HL-60/S4 (cell line): ENCODE measurements at regions not wholly inside any gene's neighbourhood (a gene's known extent, or its start where the extent isn't known, plus 50 kb on each side); places are given as distances from the start of the nearest gene placed in this dataset.
"Not testable (repeated sequence)": the region's sequence is repeated elsewhere in the genome, so short reads cannot be mapped to it uniquely, and the experiment has no call there.

Experiments used
- in situ Hi-C: fragments of 300-500 bp; cut with MboI; formaldehyde crosslinking; loops from 2 replicates; pipeline ENCODE4 v1.14.3; 2022; ENCODE audit warnings: low sequenced_read_pairs

DNA sequence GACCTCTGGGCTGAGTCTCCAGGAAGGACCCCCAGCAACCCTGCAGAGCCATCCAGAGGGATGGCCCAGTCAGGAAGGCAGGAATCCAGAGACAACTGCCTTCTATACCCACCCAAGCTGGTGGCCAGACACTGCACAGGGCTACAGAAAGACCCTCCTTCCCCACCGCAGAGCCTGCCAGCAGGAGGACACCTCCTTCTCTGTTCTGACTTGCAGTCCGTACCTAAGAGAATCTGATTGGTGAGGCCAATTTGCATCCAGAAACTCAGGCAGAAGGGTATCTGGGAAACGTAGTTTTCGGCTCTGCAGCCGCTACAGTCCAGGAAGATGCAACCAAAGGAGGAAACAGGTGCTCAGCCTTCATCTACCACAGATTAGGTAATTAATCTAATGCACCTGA lies 155.4 kb upstream of the FRG1 start:
- in situ Hi-C loops = loop anchor here (10.0 kb wide), 1 partner anchor 330 kb away; no protein-coding TSS in a partner anchor

DNA sequence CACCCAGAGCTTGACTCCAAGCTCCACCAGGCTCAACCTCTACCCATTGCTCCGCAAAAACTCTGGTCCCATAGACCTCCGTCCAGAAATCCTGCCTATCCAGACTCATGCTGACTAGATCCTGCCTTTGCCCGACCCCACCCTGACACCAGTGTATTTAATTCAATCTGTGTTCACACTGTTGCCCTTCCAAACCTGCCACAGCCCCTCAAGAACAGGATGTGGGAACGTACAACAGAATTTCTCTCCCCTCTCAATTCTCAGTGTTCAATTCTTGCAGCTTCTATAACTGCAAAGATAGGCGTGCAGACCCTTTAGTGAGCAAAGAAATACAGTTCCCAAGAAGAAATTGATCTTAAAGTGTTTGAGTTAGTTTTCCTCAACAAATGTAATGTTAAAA lies 154.2 kb upstream of the FRG1 start:
- in situ Hi-C loops = loop anchor here (10.0 kb wide), 1 partner anchor 332 kb away; no protein-coding TSS in a partner anchor

DNA sequence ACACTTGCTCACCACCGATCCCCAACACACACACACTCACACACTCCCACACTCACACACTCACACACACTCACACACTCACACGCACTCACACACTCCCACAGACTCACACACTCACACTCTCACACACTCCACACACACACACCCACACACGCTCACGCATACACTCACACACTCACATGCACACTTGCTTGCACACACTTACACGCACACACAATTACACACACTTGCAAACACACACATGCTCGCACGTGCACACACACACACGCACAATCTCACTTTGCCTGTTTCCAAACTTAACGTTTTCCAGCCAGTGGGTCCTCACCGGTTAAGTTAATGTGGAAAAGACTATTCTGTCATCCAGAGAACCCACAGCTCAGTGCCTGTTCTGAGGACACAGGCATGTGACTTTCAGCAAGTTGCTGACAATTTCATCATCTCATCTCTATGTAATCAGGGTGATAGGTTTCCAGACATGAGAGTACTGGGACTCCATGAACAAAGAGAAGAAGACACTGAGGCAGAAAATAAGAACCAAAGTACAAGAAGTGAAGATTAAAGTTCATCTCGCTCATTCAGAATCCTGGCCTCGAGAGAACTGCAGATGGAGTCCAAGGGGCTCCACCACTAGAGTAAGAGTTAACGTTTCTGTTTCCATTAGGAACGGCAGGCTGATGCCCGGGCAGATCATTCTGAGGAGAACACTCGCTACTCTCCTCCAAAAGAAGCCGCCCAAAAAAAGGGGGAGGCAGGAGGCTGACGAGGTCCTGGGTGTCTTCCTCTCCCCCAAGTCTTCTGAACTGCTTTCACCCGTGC lies 153.2 kb upstream of the FRG1 start:
- in situ Hi-C loops = loop anchor here (10.0 kb wide), 1 partner anchor 333 kb away; no protein-coding TSS in a partner anchor

DNA sequence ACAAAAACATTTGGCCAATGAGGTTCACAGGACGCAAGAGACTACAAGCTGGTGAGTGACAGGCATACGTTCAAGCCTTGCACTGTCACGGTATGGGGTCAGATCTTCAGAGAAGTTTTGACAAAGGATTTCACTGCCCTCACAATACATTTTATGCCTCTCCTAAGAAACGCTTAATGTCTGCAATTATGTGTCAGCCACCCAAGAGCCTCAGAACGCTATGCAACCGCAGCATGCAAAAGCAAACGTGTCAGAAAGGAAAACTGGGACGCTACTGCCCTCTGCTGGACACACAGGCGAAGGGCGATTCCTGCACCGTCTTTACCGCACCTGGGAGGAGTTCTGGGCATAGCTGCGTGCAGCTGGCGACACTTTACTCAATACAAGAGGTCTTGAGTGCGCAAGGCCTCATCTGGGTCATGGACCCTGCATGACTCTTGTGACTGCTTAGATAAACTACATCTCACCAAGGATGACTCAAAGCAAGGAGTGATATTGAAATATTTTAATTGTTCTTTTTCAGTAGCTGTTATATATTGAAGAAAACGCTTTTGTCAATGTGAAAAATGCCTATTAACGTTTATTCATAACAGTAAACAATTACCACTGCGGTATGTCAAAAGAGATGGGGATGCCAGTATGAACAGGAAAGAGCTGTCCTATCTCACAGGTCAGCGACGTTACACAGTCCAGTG lies 147.6 kb upstream of the FRG1 start:
- in situ Hi-C loops = no loop called here

DNA sequence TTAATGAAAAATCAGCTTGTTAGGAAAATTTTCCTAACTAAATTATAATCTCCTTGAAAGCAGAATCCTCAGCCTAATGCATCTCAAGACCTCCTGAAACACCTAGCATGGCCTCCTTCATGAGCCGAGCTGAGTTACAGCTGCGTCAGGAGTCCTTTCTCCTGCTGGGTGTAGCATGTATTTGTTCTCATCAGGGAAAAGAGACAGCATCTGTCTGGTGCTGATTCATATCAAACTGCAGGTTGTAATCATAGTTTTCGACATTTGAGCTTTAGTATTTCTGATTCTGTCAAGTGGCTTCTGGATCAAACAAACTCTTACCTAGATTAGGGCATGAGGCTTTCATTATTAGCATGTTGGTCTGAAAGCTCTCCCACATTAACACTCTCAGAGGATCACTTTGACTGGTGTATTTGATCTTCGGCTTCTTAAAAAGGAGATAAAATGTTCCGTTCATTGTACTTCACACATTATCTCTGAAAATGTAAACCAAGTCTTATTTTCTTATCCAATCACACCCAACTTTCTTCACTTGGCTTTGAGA lies 140.1 kb upstream of the FRG1 start:
- in situ Hi-C loops = no loop called here

DNA sequence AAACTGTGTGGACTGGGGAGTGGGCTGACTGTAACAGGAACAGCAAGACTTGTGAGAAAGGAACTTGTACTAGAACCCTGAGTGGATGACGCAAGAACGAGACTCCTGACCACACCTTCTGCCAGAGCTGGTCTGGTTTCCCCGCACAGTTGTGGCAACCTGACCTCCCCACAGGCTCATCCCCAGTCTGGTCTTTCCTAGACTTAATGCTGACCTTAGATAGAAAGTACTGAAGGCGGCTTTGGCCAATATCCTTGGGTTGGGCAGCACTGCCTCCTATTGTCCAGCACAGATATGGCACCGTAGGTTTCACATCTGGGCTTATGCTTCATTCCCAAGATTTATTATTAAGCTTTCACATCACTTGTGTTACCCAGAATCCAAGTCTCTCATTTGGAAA lies 137.8 kb upstream of the FRG1 start:
- in situ Hi-C loops = no loop called here

DNA sequence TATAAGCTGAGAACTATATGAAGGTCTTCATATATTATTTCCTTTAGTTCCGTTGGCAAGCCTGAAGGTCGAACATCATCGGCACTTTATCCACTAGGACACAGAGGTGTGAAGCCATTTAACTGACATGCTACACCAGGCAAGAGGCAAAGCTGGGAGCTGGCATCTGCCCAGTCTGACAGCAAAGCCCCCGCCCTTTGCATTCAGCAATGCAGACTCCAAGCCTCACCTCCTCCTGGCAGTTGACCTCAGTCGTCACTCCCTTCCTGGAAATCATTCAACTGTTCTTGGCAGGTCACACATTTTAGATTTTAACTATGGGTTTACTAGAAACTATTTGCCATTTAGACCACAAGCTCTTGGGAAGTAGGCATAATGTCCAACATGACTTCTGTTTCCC lies 135.8 kb upstream of the FRG1 start:
- in situ Hi-C loops = no loop called here

DNA sequence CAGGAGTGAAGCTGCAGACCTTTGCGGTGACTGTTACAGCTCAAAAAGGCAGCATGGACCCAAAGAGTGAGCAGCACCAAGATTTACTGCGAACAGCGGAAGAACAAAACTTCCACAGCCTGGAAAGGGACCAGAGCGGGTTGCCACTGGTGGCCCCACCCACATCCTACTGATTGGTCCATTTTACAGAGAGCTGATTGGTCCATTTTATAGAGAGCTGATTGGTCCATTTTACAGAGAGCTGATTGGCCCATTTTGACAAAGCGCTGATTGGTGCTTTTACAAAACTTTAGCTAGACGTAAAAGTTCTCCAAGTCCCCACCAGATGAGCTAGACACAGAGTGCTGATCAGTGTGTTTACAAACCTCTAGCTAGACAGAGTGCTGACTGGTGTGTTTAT lies 134.2 kb upstream of the FRG1 start:
- in situ Hi-C loops = no loop called here

DNA sequence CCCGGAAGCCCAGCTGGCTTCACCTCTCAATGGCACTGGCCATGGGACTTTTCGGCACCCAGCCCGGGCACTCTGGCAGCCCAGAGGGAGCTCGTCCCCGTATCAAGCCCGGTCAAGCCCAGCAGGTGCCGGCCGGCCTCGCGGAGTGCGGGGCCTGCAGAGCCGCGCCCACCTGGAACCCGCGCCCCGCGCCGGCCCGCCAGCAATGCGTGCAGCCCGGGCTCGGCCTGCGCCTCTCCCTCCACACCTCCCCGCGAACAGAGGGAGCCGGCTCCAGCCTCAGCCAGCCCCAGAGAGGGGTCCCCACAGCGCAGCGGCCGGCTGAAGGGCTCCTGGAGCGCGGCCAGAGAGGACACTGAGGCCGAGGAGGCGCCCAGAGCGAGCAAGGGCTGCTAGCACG lies 133.6 kb upstream of the FRG1 start:
- in situ Hi-C loops = no loop called here

DNA sequence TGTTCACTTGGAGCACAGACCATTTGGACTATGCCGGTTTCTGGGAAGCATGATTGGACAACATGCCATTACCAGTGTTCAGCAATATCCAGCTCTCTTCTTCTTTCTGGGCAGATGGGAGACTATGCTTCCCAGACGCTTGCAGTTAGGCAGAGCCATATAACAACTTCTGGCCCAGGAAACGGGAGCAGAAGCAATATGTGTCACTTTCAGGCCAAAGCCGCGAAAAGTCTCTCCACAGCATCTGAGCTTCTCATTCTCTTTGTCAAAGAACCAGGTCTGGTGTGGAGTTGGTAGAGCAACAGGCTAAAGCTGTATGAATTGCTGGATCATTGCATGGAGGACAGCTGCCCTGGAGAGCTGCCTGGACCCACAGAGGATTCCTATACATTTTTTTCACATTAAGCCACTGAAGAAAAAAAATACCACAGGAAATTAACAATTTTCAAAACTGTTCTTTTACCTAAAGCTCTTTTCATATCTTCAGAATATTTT lies 131.4 kb upstream of the FRG1 start:
- in situ Hi-C loops = no loop called here

DNA sequence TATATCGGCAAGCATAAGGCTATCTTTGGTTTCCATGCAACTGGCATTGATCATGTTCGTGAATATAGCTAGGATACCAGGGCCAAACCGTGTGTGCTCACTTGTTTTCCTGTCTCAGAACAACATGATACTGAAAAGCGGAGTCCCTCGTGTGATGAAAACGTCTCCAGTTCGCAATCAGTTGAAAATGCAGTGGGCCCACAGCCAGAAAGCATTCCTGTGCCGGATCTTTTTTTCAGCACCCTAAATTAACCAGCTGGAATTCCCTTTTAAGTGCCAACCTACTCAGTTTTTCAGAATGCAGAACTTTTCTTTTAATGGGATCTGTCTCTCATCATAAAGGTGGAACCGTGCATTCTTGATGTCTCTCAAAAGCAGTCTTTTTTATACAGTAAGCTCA lies 130.8 kb upstream of the FRG1 start:
- in situ Hi-C loops = no loop called here

DNA sequence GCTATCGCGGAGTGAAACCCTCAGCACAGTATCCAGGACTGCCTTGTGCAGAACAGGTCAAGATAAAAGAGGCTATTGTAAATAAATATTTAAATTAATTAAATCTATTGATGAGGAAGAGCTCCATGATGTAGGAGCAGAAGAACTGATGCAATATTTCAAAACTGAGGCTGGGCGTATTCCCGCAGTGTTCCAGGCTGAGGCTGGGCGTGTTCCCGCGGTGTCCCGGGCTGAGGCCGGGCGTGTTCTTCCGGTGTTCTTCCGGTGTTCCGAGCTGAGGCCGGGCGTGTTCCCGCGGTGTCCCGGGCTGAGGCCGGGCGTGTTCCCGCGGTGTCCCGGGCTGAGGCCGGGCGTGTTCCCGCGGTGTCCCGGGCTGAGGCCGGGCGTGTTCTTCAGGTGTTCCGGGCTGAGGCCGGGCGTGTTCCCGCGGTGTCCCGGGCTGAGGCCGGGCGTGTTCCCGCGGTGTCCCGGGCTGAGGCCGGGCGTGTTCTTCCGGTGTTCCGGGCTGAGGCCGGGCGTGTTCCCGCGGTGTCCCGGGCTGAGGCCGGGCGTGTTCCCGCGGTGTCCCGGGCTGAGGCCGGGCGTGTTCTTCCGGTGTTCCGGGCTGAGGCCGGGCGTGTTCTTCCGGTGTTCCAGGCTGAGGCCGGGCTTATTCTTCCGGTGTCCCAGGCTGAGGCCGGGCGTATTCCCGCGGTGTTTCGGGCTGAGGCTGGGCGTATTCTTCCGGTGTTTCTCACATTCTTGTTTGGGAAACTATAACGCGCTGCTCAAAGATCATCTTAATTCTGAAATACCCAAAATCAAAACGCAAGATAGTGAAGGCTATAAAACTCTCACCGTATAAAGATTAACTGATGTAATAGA lies 130.1 kb upstream of the FRG1 start:
- in situ Hi-C loops = not testable (repeated sequence)

DNA sequence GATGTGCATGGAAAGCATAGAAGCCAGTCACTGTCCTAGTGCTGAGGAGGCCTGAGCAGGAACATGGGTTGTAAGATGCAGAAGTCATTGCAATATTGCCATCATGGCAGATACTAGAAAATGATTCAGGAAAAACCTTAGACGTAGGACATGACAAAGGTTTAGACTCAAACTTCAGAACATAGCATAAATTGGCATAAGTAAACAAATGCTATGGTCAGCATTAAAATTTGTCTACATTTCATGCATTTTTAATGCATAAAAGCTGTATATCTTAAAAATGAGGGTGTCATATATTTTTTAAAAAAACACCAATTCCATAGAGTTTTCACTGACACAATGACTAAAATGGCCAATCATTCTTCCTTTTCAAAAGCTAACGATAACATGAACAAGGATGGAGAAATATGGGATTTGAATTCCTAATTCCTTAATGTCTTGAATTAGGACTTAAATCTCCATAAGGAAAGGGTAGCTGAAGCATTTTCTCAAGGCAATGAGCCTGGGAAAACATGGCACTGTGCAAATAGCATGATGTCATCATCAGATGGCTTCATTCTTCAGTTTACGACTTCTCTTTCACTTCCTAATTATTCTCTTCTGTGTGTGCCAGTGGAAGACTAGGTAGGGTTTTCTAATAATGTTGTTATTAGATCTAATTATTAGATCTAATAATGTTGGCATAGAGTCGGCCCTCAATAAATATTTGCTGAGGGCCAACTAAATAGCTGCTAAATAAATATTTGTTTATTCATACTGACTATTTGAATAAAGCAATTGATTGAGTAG lies 125.1 kb upstream of the FRG1 start:
- in situ Hi-C loops = no loop called here

DNA sequence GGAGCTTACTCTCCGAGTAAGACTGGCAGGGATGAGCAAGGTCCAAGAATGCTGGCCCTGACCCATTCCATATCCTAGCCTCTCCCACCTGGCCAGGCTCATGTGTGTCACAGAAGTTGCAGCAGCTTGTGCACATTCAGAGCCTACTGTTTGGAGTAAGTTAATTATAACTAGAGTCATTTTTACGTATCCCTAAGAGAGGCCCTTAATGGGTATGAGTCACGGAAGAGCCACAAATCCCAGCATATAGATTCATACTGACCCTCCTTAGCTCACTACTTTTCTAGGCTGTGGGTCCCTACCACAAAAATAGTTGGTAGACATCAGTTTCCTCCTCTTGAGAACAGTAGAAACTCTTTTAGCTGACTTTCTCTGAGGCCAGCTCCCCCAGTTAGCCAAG lies 118.3 kb upstream of the FRG1 start:
- in situ Hi-C loops = no loop called here

DNA sequence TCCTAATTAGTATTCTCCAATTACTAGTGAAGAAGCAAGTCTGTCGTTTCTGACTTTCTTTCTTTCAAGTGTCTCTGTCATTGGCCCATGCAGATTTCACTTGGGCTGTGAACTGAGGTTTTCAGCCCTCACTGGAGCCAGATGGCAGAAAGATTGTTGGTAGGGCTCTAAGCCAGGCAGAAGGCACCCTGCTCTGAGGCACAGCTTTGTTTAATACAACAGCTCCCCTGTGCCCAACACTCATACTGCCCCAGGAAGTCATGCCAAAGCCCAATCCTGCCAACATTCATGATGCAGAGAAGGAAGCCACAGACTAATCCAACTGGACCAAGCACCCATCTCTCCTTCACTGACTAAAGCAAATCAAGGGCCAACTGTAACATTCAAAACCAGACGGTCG lies 117.1 kb upstream of the FRG1 start:
- in situ Hi-C loops = no loop called here

DNA sequence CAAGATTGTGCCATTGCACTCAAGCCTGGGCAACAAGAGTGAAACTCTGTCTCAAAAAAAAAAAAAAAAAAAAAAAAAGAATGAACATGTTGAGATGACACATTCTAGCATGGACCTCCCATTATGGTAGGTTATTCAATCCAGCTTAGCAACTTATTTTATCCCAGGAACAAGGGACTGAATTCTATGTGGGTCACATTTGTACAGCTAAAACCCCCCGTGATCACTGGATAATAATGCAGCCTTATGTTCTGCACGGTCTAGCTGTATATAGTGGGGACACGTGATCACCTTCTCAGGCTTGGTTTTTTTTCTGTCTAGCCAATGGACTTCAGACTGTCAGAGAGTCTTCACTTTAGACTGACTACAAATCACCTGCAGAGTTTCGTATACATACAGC lies 115.2 kb upstream of the FRG1 start:
- in situ Hi-C loops = no loop called here

DNA sequence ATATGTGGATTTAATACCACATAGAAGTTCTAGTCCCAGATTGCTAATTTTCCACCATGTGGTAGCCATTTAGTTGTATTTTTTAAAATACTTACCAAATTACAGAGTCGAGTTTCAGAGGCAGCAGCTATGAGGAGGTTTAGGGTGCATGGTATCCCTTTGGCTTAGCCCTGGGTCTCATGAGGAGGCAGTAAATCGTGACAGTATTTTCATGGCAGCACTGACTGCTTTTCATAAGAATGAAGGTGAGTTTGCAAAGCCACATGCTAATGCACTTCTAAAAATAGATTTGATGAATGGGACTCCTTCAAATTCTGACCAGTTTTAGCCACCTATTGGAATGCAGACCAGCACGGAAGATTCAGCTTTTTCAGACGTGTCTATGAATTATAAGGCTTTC lies 114.0 kb upstream of the FRG1 start:
- in situ Hi-C loops = no loop called here

DNA sequence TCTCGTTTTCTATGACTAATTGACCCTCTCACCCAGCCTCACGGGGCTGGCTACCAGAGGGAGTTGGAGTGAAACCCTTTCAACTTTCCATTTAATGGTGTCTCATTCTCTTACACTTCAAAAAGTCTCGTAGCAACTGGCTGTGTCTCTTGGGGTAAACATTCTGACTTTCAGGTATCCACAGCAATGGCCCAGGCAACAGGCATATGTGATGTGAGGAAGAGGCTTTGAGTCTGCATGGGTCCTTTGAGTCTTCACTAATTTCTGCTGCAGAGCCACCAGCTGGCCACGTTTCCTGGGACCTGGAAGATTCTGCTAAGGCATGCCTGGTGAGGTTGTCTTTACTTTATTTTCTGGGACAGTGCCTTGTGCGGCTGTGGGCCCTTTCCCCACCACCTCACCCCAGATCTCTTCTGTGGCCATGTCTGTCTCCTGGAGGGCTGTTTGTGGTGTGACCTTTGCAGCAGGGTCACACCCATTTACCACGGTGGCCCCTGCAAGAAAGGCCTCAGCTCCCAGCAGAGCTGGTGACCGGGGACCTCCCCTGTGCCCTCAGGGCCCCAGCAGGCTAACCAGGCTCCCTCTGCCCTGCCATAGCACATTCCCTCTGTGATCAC lies 112.5 kb upstream of the FRG1 start:
- in situ Hi-C loops = no loop called here

DNA sequence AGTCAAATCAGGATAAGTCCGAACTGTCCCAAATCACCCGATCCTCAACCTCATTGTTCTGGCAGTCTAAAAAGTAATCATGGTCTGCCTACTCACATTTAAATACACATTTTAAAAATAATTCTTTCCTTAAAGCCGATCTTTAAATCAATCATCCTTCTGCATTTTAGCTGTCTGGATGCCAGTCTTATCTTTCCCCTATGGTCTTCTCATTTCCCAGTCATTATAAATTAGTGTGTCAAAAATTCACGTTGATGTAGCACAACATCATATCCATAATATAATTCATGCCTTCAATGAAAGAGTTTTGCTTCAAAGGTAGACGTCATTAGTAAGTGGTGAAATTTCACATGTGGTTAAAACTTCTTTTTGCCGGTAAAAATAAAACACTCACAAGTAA lies 108.1 kb upstream of the FRG1 start:
- in situ Hi-C loops = no loop called here

DNA sequence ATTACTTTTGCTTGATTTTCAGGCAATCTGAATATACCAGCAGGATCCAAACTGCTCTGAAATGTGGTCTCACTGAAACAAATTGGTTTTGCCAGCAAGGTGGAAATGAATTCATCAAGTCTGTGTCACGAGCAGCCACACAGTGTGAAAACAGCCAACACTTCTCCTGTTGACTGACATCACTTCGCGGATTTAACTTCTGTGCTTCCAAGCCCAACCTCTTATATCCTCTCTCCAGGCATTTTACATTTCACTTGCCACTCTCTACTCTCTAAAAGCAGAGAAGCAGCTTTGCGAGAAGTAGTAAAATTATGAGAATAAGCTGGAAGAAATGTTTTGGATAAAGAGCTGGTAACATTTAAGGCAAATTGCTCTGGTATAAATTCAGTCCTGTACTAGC lies 106.1 kb upstream of the FRG1 start:
- in situ Hi-C loops = no loop called here
